Lung (tissue), 11 donors: ENCODE measurements at regions not wholly inside any gene's neighbourhood (a gene's known extent, or its start where the extent isn't known, plus 50 kb on each side); places are given as distances from the start of the nearest gene placed in this dataset.

ENCODE experiments used
- ATAC-seq: fragments of 200-7000 bp; cut with Tn5 transposase; one replicate; pipeline ENCODE4 v1.9.1; 2020; ENCODE audit warnings: moderate number of reproducible peaks; ENCODE audit not compliant: insufficient read depth, low FRiP score
- DNase-seq, 3 donors: peaks; one replicate each; pipeline ENCODE4 v3.0.0-alpha.2; 2013 to 2017
- H3K27ac ChIP-seq, 2 donors: one replicate each; pipeline ENCODE4 v1.5.1; 2013; ENCODE audit warnings: mild to moderate bottlenecking in 2 of 2, moderate library complexity in 2 of 2, control low read depth in 1 of 2, inconsistent platforms in 1 of 2, low read depth in 1 of 2, low read length in 1 of 2
- H3K27me3 ChIP-seq, 3 donors: one replicate each; pipeline ENCODE4 v1.5.1; 2013; ENCODE audit warnings: low read length in 2 of 3; ENCODE audit not compliant: control insufficient read depth in 3 of 3, insufficient read depth in 3 of 3
- H3K36me3 ChIP-seq, 4 donors: one replicate each; pipeline ENCODE4 v1.5.1; 2013; ENCODE audit warnings: low read length in 4 of 4, mild to moderate bottlenecking in 1 of 4, moderate library complexity in 1 of 4; ENCODE audit not compliant: control insufficient read depth in 4 of 4, insufficient read depth in 4 of 4
- H3K4me1 ChIP-seq, 5 donors: one replicate each; pipeline ENCODE4 v1.5.1; 2013; ENCODE audit warnings: low read length in 5 of 5, mild to moderate bottlenecking in 2 of 5, moderate library complexity in 1 of 5; ENCODE audit not compliant: control insufficient read depth in 5 of 5, insufficient read depth in 5 of 5
- H3K4me3 ChIP-seq: one replicate; pipeline ENCODE4 v1.5.1; 2013; ENCODE audit warnings: mild to moderate bottlenecking, control low read depth, moderate library complexity
- H3K9ac ChIP-seq, 2 donors: one replicate each; pipeline ENCODE4 v1.5.1; 2013; ENCODE audit warnings: low read length in 2 of 2, control low read depth in 1 of 2; ENCODE audit not compliant: insufficient read depth in 1 of 2
- H3K9me3 ChIP-seq, 4 donors: one replicate each; pipeline ENCODE4 v1.5.1; 2013; ENCODE audit warnings: low read length in 3 of 4, mild to moderate bottlenecking in 1 of 4, moderate library complexity in 1 of 4; ENCODE audit not compliant: control insufficient read depth in 4 of 4, insufficient read depth in 3 of 4
- WGBS, 2 donors: extraction: QIAGEN DNeasy Blood & Tissue Kit; methylation state at CpG; one replicate each; pipeline ENCODE4 v1.1.7; 2013; 5-methylcytosine and 5-hydroxymethylcytosine counted together
- TF ChIP-seq, protein P1 (sequence below): IDR thresholded peaks from 2 replicates; pipeline ENCODE4 v1.5.1; 2012; ENCODE audit warnings: mild to moderate bottlenecking; ENCODE audit errors: control extremely low read depth, extremely low read depth
- donor health status: control.
- donor health status: control.
- donor health status: Bipolar disorder and iron deficiency.
- donor health status: healthy.
- donor health status: DM: yes; HTN: yes; CAD: no.

DNA sequence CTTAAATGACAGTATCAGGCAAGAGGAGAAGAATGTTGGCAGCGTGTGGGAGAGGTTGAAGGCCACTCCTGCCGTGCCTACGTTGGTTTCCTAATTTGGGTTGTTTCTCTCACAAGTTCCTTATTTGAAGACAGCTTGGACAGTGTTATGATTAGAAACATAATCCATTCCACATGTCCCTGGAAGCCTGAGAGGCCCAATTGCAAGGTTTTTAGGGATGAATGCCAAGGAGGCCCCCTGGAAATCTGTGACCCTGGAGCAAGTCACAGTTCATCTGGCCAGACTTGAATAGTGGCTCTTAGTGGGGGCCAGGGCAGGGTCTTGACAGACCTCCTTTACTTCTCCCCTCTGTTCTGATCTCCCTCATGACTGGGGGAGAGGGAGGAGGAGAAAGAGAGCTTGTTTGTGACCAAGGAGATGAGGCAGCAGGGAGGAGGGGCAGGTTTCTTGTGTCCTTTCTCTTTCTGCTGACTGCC is 584.4 kb upstream of the TBL1XR1 start:
- DNase-seq: peak; percentile 93 to 99 (median 98)
- peak; percentile 24 for ATAC-seq
- Histone ChIP-seq H3K4me3 (no peak overlapping the region), H3K27ac (peak overlapping the region; percentile 76 to 92), H3K27me3 (no peaks in the 10 kb centered on the region), H3K9ac (peak overlapping the region in 1 of 2 donors; percentile 42), H3K4me1 (peaks cover 0 to 41% (median 5%) of the 10 kb centered on the region in 5 donors), H3K9me3 (no peaks in the 10 kb centered on the region), H3K36me3 (no peaks in the 10 kb centered on the region)
- TF ChIP-seq, protein P1, sequence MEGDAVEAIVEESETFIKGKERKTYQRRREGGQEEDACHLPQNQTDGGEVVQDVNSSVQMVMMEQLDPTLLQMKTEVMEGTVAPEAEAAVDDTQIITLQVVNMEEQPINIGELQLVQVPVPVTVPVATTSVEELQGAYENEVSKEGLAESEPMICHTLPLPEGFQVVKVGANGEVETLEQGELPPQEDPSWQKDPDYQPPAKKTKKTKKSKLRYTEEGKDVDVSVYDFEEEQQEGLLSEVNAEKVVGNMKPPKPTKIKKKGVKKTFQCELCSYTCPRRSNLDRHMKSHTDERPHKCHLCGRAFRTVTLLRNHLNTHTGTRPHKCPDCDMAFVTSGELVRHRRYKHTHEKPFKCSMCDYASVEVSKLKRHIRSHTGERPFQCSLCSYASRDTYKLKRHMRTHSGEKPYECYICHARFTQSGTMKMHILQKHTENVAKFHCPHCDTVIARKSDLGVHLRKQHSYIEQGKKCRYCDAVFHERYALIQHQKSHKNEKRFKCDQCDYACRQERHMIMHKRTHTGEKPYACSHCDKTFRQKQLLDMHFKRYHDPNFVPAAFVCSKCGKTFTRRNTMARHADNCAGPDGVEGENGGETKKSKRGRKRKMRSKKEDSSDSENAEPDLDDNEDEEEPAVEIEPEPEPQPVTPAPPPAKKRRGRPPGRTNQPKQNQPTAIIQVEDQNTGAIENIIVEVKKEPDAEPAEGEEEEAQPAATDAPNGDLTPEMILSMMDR: no peak
- 21 to 49% methylated on average over 3 of the region's 3 CpGs for WGBS, 2 donors

DNA sequence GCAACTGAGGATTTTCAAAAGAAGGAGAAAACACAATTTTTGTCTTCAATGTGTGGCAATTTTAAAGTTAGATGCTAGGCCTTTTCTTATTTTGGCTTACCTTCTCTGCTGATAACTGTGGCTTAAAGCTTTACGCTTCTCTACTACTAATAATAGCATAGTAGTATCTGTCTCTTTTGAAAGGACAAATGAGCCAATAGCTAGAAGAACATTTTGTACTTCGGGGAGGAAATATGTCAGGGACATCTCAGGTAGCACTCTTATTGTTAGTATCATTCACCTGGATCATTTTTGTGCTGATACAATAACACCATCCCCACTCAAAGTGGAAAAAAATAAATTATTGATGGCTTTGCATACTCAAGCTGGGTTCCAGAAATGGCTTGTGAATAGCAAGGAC is 586.1 kb upstream of the TBL1XR1 start:
- no peaks in the 10 kb centered on the region for H3K36me3 ChIP-seq
- TF ChIP-seq, protein P1: no peak
- no peak overlapping the region for H3K9ac ChIP-seq
- DNase-seq (no peak), ATAC-seq (no peak)
- peak overlapping the region in 1 of 2 donors; percentile 92 for H3K27ac ChIP-seq
- no peaks in the 10 kb centered on the region for H3K27me3 ChIP-seq
- peaks cover 0 to 35% (median 5%) of the 10 kb centered on the region in 5 donors for H3K4me1 ChIP-seq
- H3K4me3 ChIP-seq: no peak overlapping the region
- 96 to 97% methylated on average over 2 of the region's 2 CpGs for WGBS, 2 donors
- no peaks in the 10 kb centered on the region for H3K9me3 ChIP-seq

DNA sequence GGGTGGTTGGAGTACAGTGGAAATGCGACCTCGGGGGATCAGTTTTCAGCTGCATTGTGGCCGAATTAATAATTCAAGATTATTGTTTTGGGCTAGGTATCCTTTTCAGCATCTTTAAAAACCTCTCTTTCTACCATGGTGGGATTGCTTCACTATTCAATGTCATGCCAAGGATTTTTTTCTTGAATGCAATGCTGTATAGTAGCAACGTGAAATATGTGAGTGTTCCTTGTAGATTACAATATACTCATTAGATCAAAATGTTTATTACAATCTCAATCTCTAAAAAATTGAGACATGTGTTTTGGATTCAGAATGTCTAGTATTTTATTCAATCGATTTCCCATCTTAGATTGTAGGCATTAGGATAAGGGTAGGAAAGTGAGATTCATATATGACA is 586.5 kb upstream of the TBL1XR1 start:
- Histone ChIP-seq H3K4me3 (no peak overlapping the region), H3K27me3 (no peaks in the 10 kb centered on the region), H3K36me3 (no peaks in the 10 kb centered on the region), H3K9ac (no peak overlapping the region), H3K9me3 (no peaks in the 10 kb centered on the region), H3K27ac (peak overlapping the region in 1 of 2 donors; percentile 92), H3K4me1 (peaks cover 0 to 35% (median 5%) of the 10 kb centered on the region in 5 donors)
- TF ChIP-seq, protein P1: no peak
- peak in 2 of 3 donors; percentile 65 to 71 for DNase-seq
- no peak for ATAC-seq
- 86% methylated on average over 5 of the region's 5 CpGs for WGBS, 2 donors
